Ishikawa (cell line): ENCODE measurements at regions not wholly inside any gene's neighbourhood (a gene's known extent, or its start where the extent isn't known, plus 50 kb on each side); places are given as distances from the start of the nearest gene placed in this dataset.

Experiments used
- CEBPB ChIP-seq: IDR thresholded peaks from 2 replicates; pipeline ENCODE4 v1.6.1; 2012
- CREB1 ChIP-seq: IDR thresholded peaks from 2 replicates; pipeline ENCODE4 v1.6.1; 2012; ENCODE audit warnings: low read depth
- EGR1 ChIP-seq: IDR thresholded peaks from 2 replicates; pipeline ENCODE4 v1.6.1; 2012
- EP300 ChIP-seq: IDR thresholded peaks from 2 replicates; pipeline ENCODE4 v1.6.1; 2012; ENCODE audit warnings: borderline replicate concordance
- FOXM1 ChIP-seq: IDR thresholded peaks from 2 replicates; pipeline ENCODE4 v1.6.1; 2012; ENCODE audit warnings: low read depth, borderline replicate concordance
- RAD21 ChIP-seq: IDR thresholded peaks from 2 replicates; pipeline ENCODE4 v1.6.1; 2012; ENCODE audit warnings: low read depth
- TAF1 ChIP-seq: IDR thresholded peaks from 2 replicates; pipeline ENCODE4 v1.6.1; 2012; ENCODE audit warnings: low read depth, mild to moderate bottlenecking
- TCF12 ChIP-seq: IDR thresholded peaks from 2 replicates; pipeline ENCODE4 v1.6.1; 2012; ENCODE audit warnings: low read depth
- TEAD4 ChIP-seq: IDR thresholded peaks from 2 replicates; pipeline ENCODE4 v1.6.1; 2012
- YY1 ChIP-seq: IDR thresholded peaks from 2 replicates; pipeline ENCODE4 v1.6.1; 2012; ENCODE audit warnings: low read depth
- ZBTB7A ChIP-seq: IDR thresholded peaks from 2 replicates; pipeline ENCODE4 v1.6.1; 2012; ENCODE audit warnings: low read depth
- TF ChIP-seq, protein P1 (sequence below): IDR thresholded peaks from 2 replicates; pipeline ENCODE4 v1.6.1; 2012
- TF ChIP-seq, protein P2 (sequence below): IDR thresholded peaks from 2 replicates; pipeline ENCODE4 v1.6.1; 2012; ENCODE audit warnings: low read depth, mild to moderate bottlenecking

DNA sequence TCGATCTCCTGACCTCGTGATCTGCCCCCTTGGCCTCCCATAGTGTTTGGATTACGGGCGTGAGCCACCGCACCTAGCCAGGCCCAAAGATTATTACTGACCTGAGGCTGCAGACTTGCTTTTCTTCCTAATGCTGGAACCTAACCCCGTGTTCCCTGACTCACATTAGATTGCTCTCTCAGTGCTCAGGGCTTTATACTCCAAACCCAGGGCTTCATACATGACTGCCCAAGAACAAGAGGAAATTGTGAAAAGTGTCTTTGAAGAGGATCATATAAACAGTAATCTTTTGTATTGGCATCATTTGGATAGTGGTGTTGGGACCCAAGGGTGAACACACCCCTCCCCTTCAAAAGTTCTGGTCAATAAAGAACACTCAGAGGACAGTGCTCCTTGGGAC lies 233.3 kb upstream of the TAS2R1 start:
- TF ChIP-seq FOXM1 = no peak
- no peak for TF ChIP-seq EGR1
- no peak for TF ChIP-seq YY1
- no peak for TF ChIP-seq CREB1
- no peak for TF ChIP-seq RAD21
- TF ChIP-seq, protein P1, sequence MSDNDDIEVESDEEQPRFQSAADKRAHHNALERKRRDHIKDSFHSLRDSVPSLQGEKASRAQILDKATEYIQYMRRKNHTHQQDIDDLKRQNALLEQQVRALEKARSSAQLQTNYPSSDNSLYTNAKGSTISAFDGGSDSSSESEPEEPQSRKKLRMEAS = no peak
- TF ChIP-seq TAF1 = no peak
- TF ChIP-seq, protein P2, sequence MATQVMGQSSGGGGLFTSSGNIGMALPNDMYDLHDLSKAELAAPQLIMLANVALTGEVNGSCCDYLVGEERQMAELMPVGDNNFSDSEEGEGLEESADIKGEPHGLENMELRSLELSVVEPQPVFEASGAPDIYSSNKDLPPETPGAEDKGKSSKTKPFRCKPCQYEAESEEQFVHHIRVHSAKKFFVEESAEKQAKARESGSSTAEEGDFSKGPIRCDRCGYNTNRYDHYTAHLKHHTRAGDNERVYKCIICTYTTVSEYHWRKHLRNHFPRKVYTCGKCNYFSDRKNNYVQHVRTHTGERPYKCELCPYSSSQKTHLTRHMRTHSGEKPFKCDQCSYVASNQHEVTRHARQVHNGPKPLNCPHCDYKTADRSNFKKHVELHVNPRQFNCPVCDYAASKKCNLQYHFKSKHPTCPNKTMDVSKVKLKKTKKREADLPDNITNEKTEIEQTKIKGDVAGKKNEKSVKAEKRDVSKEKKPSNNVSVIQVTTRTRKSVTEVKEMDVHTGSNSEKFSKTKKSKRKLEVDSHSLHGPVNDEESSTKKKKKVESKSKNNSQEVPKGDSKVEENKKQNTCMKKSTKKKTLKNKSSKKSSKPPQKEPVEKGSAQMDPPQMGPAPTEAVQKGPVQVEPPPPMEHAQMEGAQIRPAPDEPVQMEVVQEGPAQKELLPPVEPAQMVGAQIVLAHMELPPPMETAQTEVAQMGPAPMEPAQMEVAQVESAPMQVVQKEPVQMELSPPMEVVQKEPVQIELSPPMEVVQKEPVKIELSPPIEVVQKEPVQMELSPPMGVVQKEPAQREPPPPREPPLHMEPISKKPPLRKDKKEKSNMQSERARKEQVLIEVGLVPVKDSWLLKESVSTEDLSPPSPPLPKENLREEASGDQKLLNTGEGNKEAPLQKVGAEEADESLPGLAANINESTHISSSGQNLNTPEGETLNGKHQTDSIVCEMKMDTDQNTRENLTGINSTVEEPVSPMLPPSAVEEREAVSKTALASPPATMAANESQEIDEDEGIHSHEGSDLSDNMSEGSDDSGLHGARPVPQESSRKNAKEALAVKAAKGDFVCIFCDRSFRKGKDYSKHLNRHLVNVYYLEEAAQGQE = no peak
- no peak for TF ChIP-seq CEBPB
- TF ChIP-seq EP300 = no peak
- no peak for TF ChIP-seq TEAD4
- TF ChIP-seq TCF12 = no peak
- TF ChIP-seq ZBTB7A = no peak
